A204.1 (cell line): ENCODE measurements at regions not wholly inside any gene's neighbourhood (a gene's known extent, or its start where the extent isn't known, plus 50 kb on each side); places are given as distances from the start of the nearest gene placed in this dataset.
"Not testable (repeated sequence)": the region's sequence is repeated elsewhere in the genome, so short reads cannot be mapped to it uniquely, and the experiment has no call there.

Experiments used
- FAIRE-seq: peaks from 2 replicates; lab custom pipeline; 2012; peaks lifted over from hg19 to GRCh38; lab: Jason Lieb, UNC

GRCh38 chr3:110400315-110400714 lies 671.3 kb upstream of the NECTIN3 start:
- no peak for FAIRE-seq

- no peak for FAIRE-seq
Observed at GRCh38 chr3:110405830-110406585, 665.6 kb upstream of the NECTIN3 start.

DNA sequence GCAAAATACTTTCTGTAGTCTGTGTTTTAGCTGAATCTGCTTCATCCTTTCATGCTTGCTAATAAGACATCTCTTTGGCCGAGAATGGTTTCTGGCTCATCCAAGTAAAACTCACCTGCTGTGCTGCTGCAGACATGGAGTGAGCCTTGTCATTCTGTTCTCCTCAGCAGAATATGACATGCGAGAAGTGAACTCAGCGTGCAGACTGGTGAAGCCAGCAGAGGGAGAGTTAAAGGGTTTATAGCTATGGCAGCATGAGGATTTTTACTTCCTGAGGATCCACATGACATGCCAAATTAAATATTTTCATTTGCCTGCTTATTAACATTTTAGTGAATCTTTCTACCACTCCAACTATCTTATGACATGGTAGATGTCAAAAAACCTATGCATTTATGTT lies 658.4 kb upstream of the NECTIN3 start:
- no peak for FAIRE-seq

DNA sequence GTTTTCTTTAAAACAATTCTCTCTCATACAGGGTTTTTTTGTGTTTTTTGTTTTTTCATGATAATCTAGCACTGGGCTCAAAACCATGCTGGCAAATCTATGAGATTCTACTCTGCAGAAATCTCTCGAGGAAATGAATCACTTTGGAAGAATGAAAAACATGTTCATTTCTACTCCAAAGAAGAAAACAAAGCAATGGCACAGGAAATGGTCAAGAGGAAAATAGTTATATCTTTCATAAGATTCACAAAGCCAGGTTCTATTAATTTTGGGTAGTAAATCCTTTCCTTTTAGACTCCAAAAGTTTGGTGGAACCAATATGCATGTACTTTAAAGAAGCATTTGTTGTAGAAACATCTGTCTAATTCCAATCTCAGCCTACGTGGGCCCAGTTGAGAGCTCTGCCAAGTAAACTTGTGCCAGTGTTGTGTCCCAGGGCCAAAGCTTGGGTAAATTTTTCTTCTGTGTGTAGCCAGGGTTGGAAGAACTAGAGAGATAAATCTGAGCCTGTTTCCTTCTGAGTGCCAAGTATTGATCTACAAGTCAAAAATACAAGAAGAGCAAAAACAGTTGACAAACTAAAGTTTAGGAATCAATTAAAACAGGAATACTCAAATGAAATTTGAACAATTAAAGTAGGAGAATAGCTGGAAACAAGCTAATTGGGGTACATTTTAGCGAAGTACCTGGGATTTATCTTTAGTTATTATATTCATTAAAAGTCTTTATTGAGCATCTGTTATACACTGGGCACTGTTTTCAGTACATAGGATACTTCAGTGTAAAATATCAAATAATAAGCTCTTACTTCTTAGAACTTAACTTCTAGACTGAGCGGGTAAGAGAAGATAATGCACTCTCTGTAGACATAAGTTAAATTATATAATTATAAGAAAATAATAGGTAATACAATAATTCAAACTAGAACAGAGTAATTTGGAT lies 657.5 kb upstream of the NECTIN3 start:
- no peak for FAIRE-seq

- no peak for FAIRE-seq
Observed at GRCh38 chr3:110414855-110415254, 656.8 kb upstream of the NECTIN3 start.

- FAIRE-seq: no peak
Observed at GRCh38 chr3:110419096-110419495, 652.5 kb upstream of the NECTIN3 start.

GRCh38 chr3:110419601-110420000 lies 652.0 kb upstream of the NECTIN3 start:
- FAIRE-seq: no peak

DNA sequence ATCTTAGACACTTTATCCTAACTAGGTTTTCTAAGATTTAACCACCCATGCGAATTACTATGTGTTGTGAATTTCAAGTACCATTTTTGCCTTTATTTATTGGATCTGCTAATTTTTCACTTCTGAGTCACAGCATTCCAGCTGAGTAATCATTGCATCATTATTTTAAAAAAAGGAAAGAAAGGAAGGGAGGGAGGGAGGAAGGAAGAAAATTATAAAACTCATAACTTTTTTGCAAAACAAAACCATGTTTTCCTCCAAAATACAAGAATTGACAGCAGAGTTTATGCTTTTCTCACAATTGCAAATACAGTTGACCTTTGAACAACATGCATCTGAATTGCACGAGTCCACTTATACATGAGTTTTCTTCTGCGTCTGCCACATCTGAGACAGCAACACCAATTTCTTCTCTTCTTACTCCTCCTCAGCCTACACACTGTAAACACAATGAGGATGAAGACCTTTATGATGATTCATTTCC lies 651.4 kb upstream of the NECTIN3 start:
- no peak for FAIRE-seq

DNA sequence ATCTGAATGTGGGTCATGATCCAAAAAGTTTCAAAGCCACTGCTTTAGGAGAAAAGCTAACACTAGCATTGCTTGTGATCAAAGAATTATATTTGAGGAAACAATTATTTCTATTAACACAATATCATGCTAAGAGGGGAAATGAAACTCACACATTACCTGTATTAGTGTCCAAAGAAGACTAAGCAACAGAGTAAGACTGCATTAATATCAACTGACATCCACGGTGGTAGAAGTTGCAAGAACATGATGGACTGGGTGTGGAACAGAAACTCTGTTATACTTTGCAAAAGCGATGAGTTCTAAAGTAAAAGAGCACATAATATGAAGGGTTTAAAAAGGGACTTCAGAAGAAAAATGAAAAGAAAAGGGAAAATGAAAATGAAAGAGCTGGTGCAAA lies 648.3 kb upstream of the NECTIN3 start:
- FAIRE-seq: no peak

DNA sequence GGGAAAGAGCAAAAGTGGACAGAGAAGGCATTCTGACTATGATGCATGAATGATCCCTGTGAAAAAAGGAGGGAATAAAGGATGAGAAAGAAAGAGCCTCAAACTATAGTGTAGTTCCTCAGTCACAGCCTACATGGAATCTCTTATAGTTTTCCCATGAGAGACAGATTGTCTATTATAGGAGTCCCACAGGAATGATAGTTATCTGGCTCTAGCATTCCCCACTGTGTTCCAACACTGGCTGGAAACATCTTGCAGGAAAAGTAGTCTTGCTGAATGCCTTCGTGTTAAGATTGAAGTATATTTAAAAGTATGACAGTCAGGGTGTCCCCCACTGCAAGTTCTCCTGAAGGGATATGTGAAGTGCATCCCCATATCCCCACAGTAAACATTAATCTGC lies 641.5 kb upstream of the NECTIN3 start:
- FAIRE-seq: no peak

GRCh38 chr3:110436209-110436608 lies 635.4 kb upstream of the NECTIN3 start:
- no peak for FAIRE-seq

DNA sequence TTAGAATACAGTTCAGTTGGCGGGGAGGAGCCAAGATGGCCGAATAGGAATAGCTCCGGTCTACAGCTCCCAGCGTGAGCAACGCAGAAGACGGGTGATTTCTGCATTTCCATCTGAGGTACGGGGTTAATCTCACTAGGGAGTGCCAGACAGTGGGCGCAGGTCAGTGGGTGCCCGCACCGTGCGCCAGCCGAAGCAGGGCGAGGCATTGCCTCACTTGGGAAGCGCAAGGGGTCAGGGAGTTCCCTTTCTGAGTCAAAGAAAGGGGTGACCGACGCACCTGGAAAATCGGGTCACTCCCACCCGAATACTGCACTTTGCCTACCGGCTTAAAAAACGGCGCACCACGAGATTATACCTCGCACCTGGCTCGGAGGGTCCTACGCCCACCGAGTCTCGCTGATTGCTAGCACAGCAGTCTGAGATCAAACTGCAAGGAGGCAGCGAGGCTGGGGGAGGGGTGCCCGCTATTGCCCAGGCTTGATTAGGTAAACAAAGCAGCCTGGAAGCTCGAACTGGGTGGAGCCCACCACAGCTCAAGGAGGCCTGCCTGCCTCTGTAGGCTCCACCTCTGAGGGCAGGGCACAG lies 631.5 kb upstream of the NECTIN3 start:
- FAIRE-seq: not testable (repeated sequence)

DNA sequence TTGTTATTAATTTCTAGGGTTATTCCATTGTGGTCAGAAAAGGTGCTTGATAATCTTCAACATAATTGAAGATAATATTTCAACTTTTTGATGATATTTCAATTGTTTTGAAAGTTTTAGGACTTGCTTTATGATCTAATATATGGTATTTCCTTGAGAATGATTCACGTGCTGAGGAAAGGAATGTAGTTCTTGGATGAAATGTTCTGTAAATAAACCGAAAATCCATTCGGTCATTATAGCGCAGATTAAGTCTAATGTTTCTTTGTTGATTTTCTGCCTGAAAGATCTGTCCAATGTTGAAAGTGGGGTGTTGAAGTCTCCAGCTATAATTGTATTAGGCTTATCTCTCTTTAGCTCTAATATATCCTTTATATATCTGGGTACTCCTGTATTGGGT lies 617.5 kb upstream of the NECTIN3 start:
- no peak for FAIRE-seq

DNA sequence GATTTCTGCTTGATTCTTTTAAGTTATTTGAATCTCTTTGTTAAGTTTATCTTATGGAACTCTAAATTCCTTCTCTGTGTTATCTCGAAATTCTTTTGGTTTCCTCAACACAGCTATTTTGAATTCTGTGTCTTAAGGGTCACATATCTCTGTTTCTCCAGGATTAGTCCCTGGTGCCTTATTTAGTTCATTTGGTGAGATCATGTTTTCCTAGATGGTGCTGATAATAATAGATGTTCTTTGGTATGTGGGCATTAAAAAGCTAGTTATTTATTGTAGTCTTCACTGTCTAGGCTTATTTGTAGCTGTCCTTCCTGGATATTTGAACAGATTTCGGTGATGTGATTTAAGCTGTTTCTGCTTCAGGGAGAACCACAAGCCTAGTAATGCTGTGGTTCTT lies 615.6 kb upstream of the NECTIN3 start:
- no peak for FAIRE-seq

DNA sequence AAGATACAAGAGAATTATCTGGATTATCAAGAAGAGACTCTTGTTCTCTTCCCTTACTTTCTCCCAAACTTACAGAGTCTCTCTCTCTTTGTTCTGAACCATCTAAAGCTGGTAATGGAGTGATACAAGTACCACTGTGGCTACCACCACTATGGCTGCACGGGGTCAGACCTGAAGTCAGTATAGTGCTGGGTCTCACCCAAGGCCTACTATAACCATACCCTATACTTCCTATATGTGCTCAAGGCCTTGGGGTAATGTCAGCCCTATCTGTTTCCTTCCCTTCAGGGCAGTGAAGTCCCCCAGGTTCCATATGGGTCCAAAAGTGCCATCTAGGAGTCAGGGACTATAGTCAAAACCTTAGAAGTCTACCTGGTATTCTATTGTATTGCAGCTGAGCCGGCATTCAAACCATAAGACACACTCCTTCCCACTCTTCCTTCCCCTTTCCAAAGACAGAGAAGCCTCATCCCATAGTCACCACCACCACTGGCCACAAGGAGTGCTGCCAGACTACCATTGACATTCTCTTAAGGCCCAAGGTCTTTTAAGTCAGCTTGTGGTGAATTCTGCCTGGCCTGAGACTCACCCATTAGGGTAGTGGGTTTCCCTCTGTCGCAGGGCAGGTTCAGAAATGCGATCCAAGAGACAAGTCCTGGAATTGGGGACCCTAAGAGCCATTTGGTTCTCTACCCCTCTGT lies 615.0 kb upstream of the NECTIN3 start:
- FAIRE-seq: no peak

DNA sequence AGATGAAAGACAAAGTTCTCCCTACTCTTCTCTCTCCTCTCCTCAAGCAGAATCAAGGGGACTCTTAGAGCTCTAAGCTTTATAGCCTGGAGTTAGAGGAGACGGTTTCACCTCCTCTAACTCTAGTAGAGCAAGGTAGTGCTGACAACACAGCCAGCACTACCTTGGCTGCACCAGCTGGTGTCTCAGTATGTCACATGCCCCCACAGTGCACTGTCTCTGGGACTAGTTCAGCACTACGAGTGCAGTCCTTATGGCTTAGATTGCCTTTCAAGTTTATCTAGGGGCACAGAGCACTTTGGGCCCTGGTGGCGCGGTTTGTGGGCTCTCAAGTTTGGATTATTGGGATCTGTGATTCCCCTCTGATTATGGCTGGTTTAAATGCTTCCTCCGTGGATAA lies 614.1 kb upstream of the NECTIN3 start:
- FAIRE-seq: no peak

DNA sequence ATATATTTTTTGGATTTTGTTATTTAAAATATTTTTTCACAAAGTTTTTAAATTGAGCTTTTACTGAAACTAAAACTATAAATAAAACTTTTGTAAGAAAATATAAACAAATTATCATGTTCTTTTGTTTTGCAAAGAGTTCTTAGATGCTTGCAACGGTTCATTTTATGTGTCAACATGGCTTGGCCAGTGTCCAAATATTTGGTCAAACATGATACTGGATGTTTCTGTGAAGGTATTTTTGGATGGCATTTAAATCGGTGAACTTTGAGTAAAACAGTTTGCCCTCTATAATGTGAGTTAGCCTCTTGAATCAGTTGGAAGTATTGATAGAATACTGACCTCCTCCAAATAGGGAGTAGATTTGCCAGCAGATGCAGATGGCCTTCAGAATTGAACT lies 612.6 kb upstream of the NECTIN3 start:
- FAIRE-seq: no peak

GRCh38 chr3:110470310-110470709 lies 601.3 kb upstream of the NECTIN3 start:
- no peak for FAIRE-seq

DNA sequence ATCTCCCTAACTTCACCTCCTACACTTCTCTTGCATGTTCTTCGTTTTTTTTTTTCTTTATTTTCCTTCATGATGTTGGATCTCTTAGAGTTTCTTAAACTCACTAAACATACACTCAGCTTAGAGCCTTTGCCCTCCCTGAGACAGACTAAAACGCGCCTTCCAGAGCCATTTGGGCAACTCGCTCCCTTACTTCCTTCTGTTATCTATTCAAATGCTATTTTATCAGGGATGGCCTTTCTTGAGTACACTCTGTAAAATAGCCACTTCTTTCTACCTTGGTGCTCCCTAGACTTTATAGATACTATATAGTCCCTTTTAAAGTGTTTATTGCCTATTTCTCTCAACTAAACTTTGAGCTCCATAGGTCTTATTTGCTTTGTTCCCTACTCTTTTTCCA lies 598.2 kb upstream of the NECTIN3 start:
- FAIRE-seq: no peak

- no peak for FAIRE-seq
Observed at GRCh38 chr3:110474397-110474796, 597.2 kb upstream of the NECTIN3 start.

DNA sequence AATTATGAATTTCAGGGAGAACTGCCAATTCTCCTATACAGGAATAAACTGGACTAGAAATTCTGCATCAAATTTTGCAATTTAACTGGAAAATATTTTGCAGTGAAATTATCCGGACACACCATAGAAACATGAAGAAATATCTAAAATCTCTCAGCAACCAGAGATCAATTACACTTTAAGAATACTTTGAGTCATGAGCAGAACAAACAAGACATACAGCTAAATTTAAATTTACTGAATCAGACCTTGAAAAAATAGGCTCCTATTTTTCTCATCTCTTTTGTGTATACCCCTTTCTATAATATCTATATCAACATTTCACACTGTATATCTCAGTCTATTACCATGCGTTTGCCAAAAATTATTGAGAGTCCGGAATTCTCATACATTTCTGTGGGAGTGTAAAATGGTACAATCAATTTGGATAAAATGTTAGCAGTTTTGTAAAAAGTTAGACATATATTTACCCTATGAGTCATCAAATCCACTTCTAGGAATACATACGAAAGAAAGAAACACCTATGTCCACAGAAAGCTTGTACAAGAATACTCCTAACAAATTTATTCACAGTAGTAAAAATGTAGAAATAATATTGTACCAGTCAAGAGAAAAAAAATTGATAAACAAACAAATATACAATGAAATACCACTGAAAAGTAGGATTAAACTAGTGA lies 593.1 kb upstream of the NECTIN3 start:
- no peak for FAIRE-seq

DNA sequence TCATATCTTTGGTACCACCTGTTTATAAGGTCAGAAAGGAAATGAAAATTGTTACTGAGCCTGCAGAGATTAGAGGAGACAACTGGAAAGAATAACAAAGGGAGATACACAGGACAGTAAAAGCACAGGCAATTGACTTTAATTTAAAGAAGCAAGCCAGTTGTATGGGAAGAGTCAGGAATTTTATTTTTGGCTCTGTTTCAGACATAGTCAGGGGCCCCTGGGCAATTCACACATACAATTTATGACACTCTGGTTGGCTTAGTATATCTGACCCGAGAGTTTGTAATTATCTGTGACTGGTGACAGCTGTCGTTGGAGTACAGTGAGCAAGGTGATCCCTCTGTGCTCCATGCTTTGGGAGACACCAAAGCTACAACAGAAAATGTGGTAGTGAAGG lies 591.9 kb upstream of the NECTIN3 start:
- FAIRE-seq: no peak
